AG04449 (cell line): ENCODE measurements at regions not wholly inside any gene's neighbourhood (a gene's known extent, or its start where the extent isn't known, plus 50 kb on each side); places are given as distances from the start of the nearest gene placed in this dataset.

ENCODE experiments used
- CTCF ChIA-PET: fragments of 350-600 bp; formaldehyde crosslinking; extraction: SDS; loops from one replicate; lab custom pipeline; 2021; ENCODE audit warnings: antibody characterized with exemption; lab: Yijun Ruan, JAX
- POLR2A ChIA-PET: fragments of 400-600, 350-600 bp; formaldehyde crosslinking; extraction: SDS; loops from one replicate; lab custom pipeline; 2020; ENCODE audit warnings: antibody characterized with exemption, inconsistent platforms; lab: Yijun Ruan, JAX
- DNase-seq: peaks from one replicate; pipeline ENCODE4 v3.0.0-alpha.2; 2010; ENCODE audit warnings: low read depth, low spot score
- H3K4me3 ChIP-seq: 2 replicates; pipeline ENCODE4 v1.5.1; 2011; ENCODE audit warnings: low read depth, mild to moderate bottlenecking, control low read depth, low read length
- TF ChIP-seq, protein P1 (sequence below): IDR thresholded peaks from one replicate; pipeline ENCODE4 v1.5.1; 2011; ENCODE audit warnings: mild to moderate bottlenecking, moderate library complexity, low read length, control low read depth, inconsistent platforms; ENCODE audit not compliant: insufficient read depth; ENCODE audit errors: missing control alignments

DNA sequence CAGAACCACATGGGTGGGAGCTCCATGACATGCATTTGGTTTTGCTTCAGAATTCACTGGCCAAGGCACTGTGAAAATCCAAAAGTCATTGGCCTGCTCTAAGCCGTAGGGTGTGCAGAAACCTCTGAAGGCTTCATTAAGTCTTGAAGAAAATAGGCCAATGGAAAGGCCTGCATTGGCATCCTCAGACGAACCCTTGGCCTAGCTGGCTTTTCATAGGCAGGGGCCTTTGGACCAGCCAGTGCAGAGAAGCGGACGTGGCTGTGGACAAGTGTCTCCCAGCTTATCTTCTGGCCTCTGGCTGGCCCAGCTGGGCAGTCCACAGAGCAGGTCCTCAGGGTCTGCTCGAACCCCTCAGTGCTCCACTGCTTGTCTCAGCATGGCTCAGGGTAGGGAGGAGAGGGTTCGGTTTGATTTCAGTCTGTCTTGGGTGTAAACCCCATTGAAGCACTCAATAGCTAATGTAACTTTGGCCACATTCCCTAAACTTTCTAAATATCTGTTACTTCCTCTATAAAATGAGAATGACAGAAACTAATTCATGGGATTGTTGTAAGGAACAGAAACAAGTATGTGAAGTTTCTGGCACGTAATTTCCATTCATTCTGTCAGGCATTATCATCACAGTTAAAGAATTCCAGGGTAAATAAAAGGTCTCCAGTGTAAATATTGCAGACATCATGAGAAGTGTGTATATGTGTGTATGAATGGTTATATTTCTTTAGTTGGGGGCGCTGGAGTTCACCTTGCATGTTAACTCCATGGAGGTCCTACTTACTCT, 125.5 kb downstream of the TFCP2L1 start:
- DNase-seq = no peak
- CTCF ChIA-PET = no interaction called here
- no peak overlapping the region for H3K4me3 ChIP-seq
- POLR2A ChIA-PET = no interaction called here
- TF ChIP-seq, protein P1, sequence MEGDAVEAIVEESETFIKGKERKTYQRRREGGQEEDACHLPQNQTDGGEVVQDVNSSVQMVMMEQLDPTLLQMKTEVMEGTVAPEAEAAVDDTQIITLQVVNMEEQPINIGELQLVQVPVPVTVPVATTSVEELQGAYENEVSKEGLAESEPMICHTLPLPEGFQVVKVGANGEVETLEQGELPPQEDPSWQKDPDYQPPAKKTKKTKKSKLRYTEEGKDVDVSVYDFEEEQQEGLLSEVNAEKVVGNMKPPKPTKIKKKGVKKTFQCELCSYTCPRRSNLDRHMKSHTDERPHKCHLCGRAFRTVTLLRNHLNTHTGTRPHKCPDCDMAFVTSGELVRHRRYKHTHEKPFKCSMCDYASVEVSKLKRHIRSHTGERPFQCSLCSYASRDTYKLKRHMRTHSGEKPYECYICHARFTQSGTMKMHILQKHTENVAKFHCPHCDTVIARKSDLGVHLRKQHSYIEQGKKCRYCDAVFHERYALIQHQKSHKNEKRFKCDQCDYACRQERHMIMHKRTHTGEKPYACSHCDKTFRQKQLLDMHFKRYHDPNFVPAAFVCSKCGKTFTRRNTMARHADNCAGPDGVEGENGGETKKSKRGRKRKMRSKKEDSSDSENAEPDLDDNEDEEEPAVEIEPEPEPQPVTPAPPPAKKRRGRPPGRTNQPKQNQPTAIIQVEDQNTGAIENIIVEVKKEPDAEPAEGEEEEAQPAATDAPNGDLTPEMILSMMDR = no peak

DNA sequence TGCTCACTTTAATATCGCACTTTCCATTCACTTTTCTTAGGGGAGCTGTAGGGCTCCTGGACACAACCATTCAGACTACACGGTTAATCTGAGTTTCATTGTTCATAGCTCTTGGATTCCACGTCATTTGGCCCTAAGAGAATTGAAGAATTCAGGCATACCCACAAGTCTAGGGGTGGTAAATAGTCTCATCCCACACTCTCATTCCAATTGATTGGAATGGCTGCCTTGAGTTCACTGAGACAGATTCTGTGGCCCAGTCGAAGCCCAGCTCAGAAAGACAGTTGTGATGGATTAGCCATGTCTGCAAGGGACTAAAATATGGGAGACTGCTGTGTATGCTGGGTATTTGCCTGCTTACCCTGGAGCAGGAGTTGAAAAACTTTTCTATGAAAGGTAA, 124.6 kb downstream of the TFCP2L1 start:
- no peak overlapping the region for H3K4me3 ChIP-seq
- CTCF ChIA-PET = no interaction called here
- POLR2A ChIA-PET = no interaction called here
- DNase-seq = no peak
- TF ChIP-seq, protein P1 = no peak

DNA sequence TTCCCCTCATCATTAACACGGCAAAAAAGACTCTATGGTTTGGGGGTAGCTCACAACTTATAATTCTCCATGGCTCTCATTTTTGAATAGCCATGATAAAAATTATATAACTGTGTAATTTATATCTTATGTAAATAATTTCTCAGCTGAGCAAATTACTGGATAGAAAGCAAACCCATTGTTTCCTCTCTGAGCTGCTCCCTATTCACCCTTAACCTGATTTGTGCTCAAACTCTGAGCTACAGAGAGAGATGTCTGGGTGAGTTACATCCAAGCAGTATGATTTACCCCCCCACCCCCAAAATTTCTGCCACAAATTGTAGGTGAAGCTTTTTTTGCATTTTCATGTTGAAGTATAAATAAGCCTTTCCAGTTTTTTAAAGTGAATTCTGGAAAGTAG, 123.7 kb downstream of the TFCP2L1 start:
- TF ChIP-seq, protein P1 = no peak
- CTCF ChIA-PET = no interaction called here
- no peak for DNase-seq
- no peak overlapping the region for H3K4me3 ChIP-seq
- POLR2A ChIA-PET = no interaction called here

DNA sequence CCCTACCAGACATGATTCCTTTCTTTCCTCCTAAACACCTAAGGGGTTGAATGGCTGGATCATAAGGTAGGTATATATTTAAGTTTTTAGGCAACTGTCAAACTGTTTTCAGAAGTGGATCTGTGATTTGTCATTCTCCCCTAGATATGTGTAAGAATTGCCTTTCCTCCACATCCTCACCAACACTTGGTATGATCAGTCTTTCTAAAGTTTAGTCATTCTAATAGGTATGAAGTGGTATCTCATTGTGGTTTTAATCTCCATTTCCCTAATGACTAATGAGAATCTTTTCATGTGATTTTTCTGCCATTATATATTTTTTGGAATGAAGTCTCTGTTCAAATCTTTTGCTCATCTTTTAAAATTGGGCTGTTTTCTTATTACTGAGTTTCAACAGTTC, 122.1 kb downstream of the TFCP2L1 start:
- POLR2A ChIA-PET = no interaction called here
- TF ChIP-seq, protein P1 = no peak
- H3K4me3 ChIP-seq = no peak overlapping the region
- CTCF ChIA-PET = no interaction called here
- DNase-seq = no peak

DNA sequence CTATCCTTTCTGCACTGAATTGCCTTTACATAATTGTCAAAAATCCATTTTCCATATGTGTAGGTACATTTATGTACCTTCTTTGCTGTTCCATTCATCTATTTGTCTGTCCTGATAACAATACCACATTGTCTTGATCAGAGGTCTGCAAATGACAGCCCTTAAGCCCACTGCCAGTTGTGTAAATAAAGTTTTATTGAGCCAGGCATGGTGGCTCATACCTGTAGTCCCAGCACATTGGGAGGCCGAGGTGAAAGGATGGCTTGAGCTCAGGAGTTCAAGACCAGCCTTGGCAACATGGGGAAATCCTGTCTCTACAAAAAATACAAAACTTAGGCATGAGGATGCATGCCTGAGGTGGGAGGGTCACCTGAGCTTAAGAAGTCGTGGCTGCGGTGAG, 121.0 kb downstream of the TFCP2L1 start:
- TF ChIP-seq, protein P1 = no peak
- no peak overlapping the region for H3K4me3 ChIP-seq
- ChIA-PET CTCF (no interaction called here), POLR2A (no interaction called here)
- no peak for DNase-seq

DNA sequence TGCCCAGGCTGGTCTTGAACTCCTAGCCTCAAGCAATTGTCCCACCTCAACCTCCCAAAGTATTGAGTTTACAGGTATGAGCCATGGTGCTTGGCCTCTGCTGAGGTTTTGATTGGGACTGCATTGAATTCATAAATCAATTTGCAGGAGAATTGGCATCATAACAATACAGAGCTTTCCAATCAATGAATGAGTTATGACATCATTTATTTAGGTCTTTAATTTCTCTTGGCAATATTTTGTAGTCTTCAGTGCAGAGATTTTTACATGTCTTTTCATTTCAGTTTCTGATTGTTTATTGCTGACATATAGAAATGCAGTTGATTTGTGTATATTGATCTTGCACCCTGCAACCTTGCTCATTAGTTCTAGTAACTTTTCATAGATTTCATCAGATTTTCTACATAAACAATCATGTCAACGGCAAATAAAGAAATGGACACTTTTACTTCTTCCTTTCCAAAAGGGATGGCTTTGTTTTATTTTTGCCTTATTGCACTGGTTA, 119.9 kb downstream of the TFCP2L1 start:
- DNase-seq = no peak
- POLR2A ChIA-PET = no interaction called here
- CTCF ChIA-PET = no interaction called here

More for the DNA sequence above, 119.9 kb downstream of the TFCP2L1 start:
- no peak overlapping the region for H3K4me3 ChIP-seq
- TF ChIP-seq, protein P1 = no peak
